NOMO-1 treated with DMSO at 0.1 percent for 48 hours (cell line): ENCODE measurements at regions not wholly inside any gene's neighbourhood (a gene's known extent, or its start where the extent isn't known, plus 50 kb on each side); places are given as distances from the start of the nearest gene placed in this dataset.

ENCODE experiments used
- DNase-seq: peaks from one replicate; lab custom pipeline; 2025; ENCODE audit not compliant: unreplicated experiment; lab: John Stamatoyannopoulos, UW

GRCh38 chr10:6654571-6654970, 74.5 kb upstream of the PRKCQ start:
- DNase-seq, result no peak

- DNase-seq, result no peak
Observed at GRCh38 chr10:6650586-6650985, 70.5 kb upstream of the PRKCQ start.

- no peak for DNase-seq
Observed at GRCh38 chr10:6649903-6650302, 69.8 kb upstream of the PRKCQ start.

- no peak for DNase-seq
Observed at GRCh38 chr10:6648894-6649720, 69.0 kb upstream of the PRKCQ start.

- no peak for DNase-seq
Observed at GRCh38 chr10:6647811-6648526, 67.9 kb upstream of the PRKCQ start.

- no peak for DNase-seq
Observed at GRCh38 chr10:6643962-6644361, 63.9 kb upstream of the PRKCQ start.

- no peak for DNase-seq
Observed at GRCh38 chr10:6642876-6643275, 62.8 kb upstream of the PRKCQ start.

GRCh38 chr10:6640433-6641040, 60.5 kb upstream of the PRKCQ start:
- DNase-seq, result no peak

- no peak for DNase-seq
Observed at GRCh38 chr10:6637053-6637452, 57.0 kb upstream of the PRKCQ start.

GRCh38 chr10:6635784-6636183, 55.7 kb upstream of the PRKCQ start:
- DNase-seq, result no peak
